GM19324 (cell line): ENCODE measurements at regions not wholly inside any gene's neighbourhood (a gene's known extent, or its start where the extent isn't known, plus 50 kb on each side); places are given as distances from the start of the nearest gene placed in this dataset.
"Not testable (repeated sequence)": the region's sequence is repeated elsewhere in the genome, so short reads cannot be mapped to it uniquely, and the experiment has no call there.

Experiments used
- ATAC-seq: cut with Tn5 transposase; IDR thresholded peaks from one replicate; pipeline ENCODE4 v1.9.1; 2021; ENCODE audit warnings: mild to moderate bottlenecking, moderate library complexity; ENCODE audit not compliant: unreplicated experiment, low FRiP score

DNA sequence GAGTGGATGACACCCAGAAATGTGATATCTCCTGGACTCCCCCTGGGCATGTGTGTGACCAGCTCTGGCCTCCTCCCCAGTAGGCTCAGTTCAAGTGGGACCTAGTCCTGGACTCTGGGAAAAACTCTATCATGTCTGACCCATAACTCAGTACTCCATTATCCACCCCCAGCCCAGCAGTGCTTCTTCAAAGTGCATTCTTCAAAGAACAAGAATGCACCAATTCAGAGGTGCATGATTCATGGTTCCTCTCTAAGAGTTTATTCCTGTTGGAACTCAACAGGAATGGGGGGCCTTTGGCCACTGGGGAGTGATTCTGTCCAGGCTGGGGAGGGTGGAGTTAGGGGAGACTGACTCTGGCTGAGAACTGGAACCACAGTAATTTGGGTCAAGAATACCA, 173.6 kb upstream of the CXCL12 start:
- no peak for ATAC-seq

DNA sequence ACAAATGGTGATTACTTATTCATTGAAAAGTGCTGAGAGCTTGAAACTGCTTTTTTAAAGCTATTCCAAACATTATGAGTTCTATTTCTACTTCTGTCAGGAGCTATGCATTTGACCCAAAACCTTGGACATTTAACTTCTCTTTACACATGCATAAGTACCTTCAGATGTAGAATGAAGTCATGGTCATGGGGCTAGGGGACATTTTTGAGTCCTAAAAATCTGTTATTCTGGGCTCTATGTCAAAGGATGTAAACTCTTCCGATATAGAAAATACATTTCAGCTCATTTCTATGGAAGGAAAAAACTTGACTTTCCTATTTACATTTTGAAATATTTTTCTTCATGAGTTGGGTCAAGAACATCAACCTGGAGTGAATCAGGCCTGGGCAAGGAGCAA, 179.5 kb upstream of the CXCL12 start:
- no peak for ATAC-seq

- ATAC-seq, result no peak
Observed at GRCh38 chr10:44564790-44565189, 179.9 kb upstream of the CXCL12 start.

DNA sequence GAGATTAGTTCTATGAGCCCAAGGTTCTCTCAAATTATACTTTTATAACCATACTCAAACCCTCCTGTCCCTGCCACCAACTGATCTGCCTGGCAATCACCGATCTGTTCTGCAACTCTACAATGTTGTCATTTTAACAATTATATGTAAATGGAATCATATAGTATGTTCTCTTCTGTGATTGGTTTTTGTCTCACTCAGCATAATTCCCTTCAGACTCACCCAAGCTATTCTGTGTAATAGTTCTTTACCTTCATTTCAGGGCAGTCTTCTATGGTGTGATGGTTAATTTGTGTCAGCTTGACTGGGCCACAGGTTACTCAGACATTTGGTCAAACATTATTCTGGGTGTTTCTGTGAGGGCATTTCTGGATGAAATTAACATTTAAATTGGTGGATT, 181.9 kb upstream of the CXCL12 start:
- no peak for ATAC-seq

- ATAC-seq, result no peak
Observed at GRCh38 chr10:44567471-44567870, 182.6 kb upstream of the CXCL12 start.

GRCh38 chr10:44569193-44570091, 184.5 kb upstream of the CXCL12 start:
- ATAC-seq, result no peak

DNA sequence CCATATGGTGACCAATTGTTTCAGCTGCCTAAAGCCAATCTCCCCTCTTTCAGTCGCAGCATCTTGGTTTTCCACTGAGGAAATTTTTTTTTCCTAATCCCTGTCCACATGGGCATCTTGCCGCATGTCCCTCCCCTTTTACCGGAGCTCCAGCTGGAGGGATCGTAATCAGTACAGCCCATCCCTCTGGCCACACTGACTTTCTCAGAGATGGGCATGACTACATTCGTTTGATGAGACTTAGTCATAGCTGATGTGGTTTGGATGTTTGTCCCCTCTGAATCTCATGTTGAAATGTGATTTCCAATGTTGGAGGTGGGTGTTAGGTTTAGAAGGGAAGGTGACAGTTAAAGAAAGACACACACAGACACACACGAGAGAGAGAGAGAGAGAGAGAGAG, 186.8 kb upstream of the CXCL12 start:
- ATAC-seq, result no peak

DNA sequence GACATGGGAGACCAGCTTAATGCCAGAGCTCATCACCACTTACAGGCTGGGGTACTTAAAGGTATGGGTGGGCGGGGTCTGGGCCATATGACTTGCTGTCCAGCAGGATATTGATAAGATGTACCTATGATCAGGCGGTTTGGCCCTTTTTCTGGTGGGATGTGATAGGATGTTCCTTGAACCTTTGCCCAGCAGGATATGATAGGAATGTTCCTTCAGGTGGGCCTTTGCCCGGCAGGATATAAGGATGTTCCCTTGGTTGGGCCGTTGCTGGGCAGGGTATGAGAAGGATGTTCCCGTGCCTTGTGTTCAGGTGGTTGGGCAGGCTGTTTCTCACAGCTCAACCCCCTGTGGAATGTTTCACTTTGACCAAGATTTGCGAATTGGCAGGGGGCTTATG, 187.2 kb upstream of the CXCL12 start:
- no peak for ATAC-seq

GRCh38 chr10:44573821-44574220, 188.9 kb upstream of the CXCL12 start:
- no peak for ATAC-seq

DNA sequence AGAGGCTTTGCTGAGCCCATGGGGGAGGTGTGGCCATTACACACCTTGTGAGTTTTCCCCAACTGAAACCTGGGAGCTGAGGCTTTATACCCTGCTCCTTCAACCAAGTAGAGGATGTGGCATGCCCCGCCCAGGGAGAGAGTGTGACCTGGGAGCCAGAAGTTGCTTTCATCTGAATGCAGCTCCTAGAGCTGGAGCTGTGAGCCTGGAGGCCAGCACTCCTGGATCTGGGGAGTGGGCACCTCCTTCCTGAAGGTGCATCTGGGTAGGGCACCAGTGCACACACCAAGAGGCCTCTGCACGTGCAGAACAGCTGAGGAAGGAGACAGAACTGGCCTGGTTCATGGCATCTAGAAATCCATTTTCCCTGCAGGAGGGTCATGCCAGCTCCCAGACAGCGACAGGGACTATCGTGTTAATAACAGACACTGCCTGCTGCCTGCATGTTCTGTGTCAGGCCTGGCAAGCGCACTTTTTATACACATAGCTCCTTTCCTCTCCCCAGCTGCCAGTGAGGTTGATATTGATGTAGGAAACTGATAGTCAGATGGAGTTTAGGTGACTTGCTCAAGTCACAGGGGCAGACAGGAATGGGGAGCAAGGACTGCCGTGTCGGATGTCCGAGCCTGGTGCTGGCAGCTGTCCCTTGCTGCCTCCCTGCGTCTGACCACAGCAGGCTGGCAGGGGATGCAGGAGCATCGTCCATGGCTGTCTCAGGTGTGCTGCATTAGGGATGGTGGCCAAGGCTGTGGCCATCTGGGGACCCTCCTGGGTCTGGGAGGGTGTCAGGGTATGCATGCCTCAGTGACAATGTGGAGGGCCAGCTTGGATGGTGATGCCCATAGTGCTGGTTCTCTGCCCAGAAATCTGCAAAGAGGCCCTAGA, 189.9 kb upstream of the CXCL12 start:
- no peak for ATAC-seq

- ATAC-seq, result no peak
Observed at GRCh38 chr10:44575601-44576380, 190.9 kb upstream of the CXCL12 start.

DNA sequence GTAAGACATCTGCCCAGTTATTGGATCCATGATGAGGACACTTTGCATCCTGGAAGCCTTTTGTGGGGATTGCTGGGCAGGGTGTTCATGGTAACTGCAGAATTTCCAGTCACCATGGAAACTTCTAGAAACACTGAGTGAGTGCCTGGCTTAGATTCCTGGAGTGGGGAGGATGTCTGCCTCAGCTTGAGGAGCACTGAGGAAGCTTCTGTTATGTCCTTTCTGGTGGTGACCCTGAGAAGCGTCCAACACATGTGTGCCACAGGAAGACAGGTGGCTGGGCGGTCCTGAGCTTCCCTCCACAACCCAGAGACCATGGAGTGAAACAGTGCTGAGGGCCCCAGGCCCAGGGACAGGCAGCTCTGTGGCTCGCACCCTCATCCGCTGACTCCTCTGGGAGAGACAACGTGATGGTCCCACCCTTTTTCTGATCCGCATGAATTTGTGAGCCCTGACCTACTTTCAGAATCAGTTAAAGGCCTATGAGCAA, 191.8 kb upstream of the CXCL12 start:
- no peak for ATAC-seq

- ATAC-seq, result no peak
Observed at GRCh38 chr10:44577533-44577932, 192.6 kb upstream of the CXCL12 start.

GRCh38 chr10:44578271-44578670, 193.4 kb upstream of the CXCL12 start:
- ATAC-seq, result no peak

GRCh38 chr10:44578963-44579362, 194.1 kb upstream of the CXCL12 start:
- not testable (repeated sequence) for ATAC-seq

GRCh38 chr10:44581996-44582395, 197.1 kb upstream of the CXCL12 start:
- no peak for ATAC-seq

- no peak for ATAC-seq
Observed at GRCh38 chr10:44587488-44588318, 202.8 kb upstream of the CXCL12 start.

- ATAC-seq, result no peak
Observed at GRCh38 chr10:44589181-44589943, 204.5 kb upstream of the CXCL12 start.

DNA sequence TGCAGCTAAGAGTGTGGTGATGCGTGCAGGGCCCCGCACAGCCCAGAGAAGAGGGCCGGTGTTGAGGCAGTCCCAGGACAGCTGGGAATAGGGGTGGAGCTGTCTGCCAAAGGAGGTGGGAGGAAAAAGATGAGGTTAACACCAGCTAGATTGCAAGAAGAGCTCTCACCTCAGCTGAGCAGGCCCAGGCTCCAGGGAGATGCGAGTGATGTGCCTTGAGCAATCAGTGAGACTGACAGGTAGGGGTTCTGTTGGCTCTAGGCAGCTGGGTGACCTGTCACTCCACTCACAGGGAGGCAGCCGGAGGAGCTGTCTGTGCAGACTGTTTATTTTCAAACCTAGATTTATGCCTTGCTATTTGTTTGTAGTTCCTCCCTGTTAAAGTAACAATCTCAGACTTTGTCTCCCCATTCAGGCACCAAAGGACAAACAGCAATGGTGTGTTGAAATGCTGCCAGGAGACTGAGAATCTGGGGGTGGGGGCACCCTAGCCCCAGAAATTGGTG, 205.1 kb upstream of the CXCL12 start:
- ATAC-seq, result no peak
